Forelimb muscle (tissue), 1 donor: ENCODE measurements at regions not wholly inside any gene's neighbourhood (a gene's known extent, or its start where the extent isn't known, plus 50 kb on each side); places are given as distances from the start of the nearest gene placed in this dataset.
"Not testable (repeated sequence)": the region's sequence is repeated elsewhere in the genome, so short reads cannot be mapped to it uniquely, and the experiment has no call there.

Source experiments
- DNase-seq: peaks from one replicate; pipeline ENCODE4 v3.0.0-alpha.2; 2013; ENCODE audit warnings: low read depth

- DNase-seq = no peak
Measured at GRCh38 chr2:84052043-84052442, 407.0 kb downstream of the SUCLG1 start.

GRCh38 chr2:84048964-84049363 lies 410.1 kb downstream of the SUCLG1 start:
- DNase-seq = no peak

GRCh38 chr2:84041506-84041905 lies 417.6 kb downstream of the SUCLG1 start:
- DNase-seq = no peak

GRCh38 chr2:84040281-84040680 lies 418.8 kb downstream of the SUCLG1 start:
- no peak for DNase-seq

GRCh38 chr2:84038866-84039265 lies 420.2 kb downstream of the SUCLG1 start:
- DNase-seq = no peak

GRCh38 chr2:84033347-84033974 lies 425.6 kb downstream of the SUCLG1 start:
- no peak for DNase-seq

GRCh38 chr2:84031312-84032050 lies 427.6 kb downstream of the SUCLG1 start:
- DNase-seq = no peak

GRCh38 chr2:84029903-84030575 lies 429.0 kb downstream of the SUCLG1 start:
- DNase-seq = no peak

- DNase-seq = no peak
Measured at GRCh38 chr2:84026818-84027217, 432.3 kb downstream of the SUCLG1 start.

GRCh38 chr2:84022810-84023431 lies 436.2 kb downstream of the SUCLG1 start:
- DNase-seq = peak; percentile 41

- no peak for DNase-seq
Measured at GRCh38 chr2:84017010-84017409, 442.1 kb downstream of the SUCLG1 start.

GRCh38 chr2:84016183-84016582 lies 442.9 kb downstream of the SUCLG1 start:
- DNase-seq = no peak

- no peak for DNase-seq
Measured at GRCh38 chr2:83997889-83998288, 461.2 kb downstream of the SUCLG1 start.

GRCh38 chr2:83994633-83995179 lies 464.4 kb downstream of the SUCLG1 start:
- no peak for DNase-seq

GRCh38 chr2:83993873-83994632 lies 465.0 kb downstream of the SUCLG1 start:
- no peak for DNase-seq

- no peak for DNase-seq
Measured at GRCh38 chr2:83991992-83992391, 467.1 kb downstream of the SUCLG1 start.

GRCh38 chr2:83990636-83991035 lies 468.4 kb downstream of the SUCLG1 start:
- no peak for DNase-seq

GRCh38 chr2:83976628-83977027 lies 482.5 kb downstream of the SUCLG1 start:
- DNase-seq = not testable (repeated sequence)

- DNase-seq = no peak
Measured at GRCh38 chr2:83972128-83972527, 487.0 kb downstream of the SUCLG1 start.

GRCh38 chr2:83971547-83971946 lies 487.5 kb downstream of the SUCLG1 start:
- DNase-seq = no peak

- DNase-seq = no peak
Measured at GRCh38 chr2:83970217-83970929, 488.7 kb downstream of the SUCLG1 start.
